ENCODE measurements at regions not wholly inside any gene's neighbourhood (a gene's known extent, or its start where the extent isn't known, plus 50 kb on each side); places are given as distances from the start of the nearest gene placed in this dataset.

- intact Hi-C loops (cut with DNase I) = loop anchor here (5.0 to 10.0 kb wide), 2 partner anchors 302 to 515 kb away; no protein-coding TSS in a partner anchor
Observed at GRCh38 chr3:102230057-102230456, 204.8 kb upstream of the ZPLD1 start.

GRCh38 chr3:102233881-102234280, 200.9 kb upstream of the ZPLD1 start:
- intact Hi-C loops (cut with DNase I) = loop anchor here (2.0 to 10.0 kb wide), 3 partner anchors 297 to 511 kb away; no protein-coding TSS in a partner anchor
- DNase-seq = no peak
- ATAC-seq = no peak

More at GRCh38 chr3:102230057-102230456, 204.8 kb upstream of the ZPLD1 start:
- DNase-seq (no peak), ATAC-seq (no peak)

DNA sequence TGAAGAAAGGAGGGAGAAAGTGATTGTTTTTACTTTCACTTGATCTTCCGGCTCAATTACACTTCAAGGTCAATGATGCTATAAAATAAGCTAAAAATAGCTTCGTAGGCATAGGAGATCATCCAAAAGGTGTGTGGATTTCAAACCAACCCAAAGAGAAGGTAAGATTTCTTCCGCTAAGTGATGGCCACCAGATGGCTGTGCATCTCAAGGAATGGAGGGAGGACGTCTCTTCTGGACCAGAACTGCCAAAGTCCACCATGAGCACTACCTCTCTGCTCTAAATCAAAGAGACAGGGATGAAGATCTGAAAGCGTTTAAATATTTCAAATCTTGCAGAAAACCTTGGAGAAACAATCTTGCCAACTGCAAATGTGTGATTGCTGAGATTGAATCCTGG, 199.1 kb upstream of the ZPLD1 start:
- ATAC-seq (no peak), DNase-seq (no peak)
- intact Hi-C loops (cut with DNase I) = loop anchor here in 1 of 2 donors (10.0 kb wide), 1 partner anchor 509 kb away; no protein-coding TSS in a partner anchor

DNA sequence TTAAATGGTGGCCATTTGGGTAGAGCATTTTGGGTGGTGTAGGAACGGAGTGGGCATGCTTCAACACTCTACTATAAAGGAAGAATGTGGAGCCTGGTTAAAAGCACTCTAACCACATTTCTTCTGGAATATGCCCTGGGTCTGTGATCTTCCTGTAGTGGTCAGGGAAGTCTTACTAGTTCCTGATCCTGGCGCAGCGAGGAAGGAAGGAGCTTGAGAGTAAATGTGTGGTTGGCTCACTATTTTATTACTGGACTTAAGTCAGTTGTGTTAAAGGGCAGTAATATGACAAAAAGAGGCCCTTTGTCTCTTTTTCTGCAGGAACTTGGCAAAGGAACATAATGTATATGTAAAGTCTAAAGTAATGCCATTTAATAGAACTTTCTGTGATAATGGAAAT, 197.6 kb upstream of the ZPLD1 start:
- no peak for ATAC-seq
- intact Hi-C loops (cut with DNase I) = loop anchor here in 1 of 2 donors (10.0 kb wide), 1 partner anchor 508 kb away; no protein-coding TSS in a partner anchor

DNA sequence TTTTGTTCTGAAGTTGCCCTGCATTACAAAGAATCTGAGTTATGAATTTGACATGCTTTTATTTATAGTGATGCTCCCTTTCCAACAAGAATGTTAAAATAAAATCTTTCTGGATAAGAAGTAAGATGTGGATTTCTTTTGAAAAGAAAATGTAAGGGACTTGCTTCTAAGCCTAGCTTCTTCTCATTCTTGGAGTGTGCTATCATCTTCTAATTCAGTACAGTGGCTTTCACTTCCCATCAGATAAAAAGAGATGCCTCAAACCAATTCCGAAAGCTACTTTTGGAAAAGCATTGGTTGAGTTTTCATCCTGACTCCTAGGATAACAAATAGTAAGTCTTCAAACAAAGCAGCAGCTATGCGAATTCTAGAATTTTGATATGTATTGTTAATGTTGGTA, 197.0 kb upstream of the ZPLD1 start:
- intact Hi-C loops (cut with DNase I) = loop anchor here in 1 of 2 donors (10.0 kb wide), 1 partner anchor 507 kb away; no protein-coding TSS in a partner anchor
- ATAC-seq (no peak), DNase-seq (no peak)

More for the DNA sequence above, 197.6 kb upstream of the ZPLD1 start:
- no peak for DNase-seq

DNA sequence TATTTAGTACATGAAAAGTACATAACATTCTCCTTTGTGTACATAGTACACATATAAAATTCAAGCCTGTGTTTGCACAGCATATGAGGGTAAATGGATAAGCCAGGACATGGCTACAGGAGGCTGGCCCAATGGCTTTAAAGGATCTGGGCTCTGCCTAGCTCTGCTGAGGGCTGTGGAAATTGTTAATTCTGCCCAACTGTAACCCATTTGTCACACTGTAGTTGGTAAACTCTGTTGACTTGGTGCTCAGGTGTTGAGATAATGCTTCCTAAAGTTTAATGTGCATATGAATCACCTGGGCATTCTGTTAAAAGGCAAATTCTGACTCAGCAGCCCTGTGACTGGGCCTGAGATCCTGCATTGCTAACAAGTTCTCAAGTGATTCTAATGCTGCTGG, 196.5 kb upstream of the ZPLD1 start:
- ATAC-seq = no peak
- DNase-seq = no peak
- intact Hi-C loops (cut with DNase I) = loop anchor here in 1 of 2 donors (10.0 kb wide), 1 partner anchor 506 kb away; no protein-coding TSS in a partner anchor

GRCh38 chr3:102240720-102241119, 194.1 kb upstream of the ZPLD1 start:
- no peak for DNase-seq
- ATAC-seq = no peak
- intact Hi-C loops (cut with DNase I) = no loop called here

- ATAC-seq (no peak), DNase-seq (no peak)
- intact Hi-C loops (cut with DNase I) = no loop called here
Observed at GRCh38 chr3:102248981-102249705, 185.7 kb upstream of the ZPLD1 start.

GRCh38 chr3:102255736-102256135, 179.1 kb upstream of the ZPLD1 start:
- ATAC-seq (no peak), DNase-seq (no peak)
- intact Hi-C loops (cut with DNase I) = no loop called here

GRCh38 chr3:102258666-102259227, 176.1 kb upstream of the ZPLD1 start:
- DNase-seq (no peak), ATAC-seq (no peak)
- intact Hi-C loops (cut with DNase I) = no loop called here

DNA sequence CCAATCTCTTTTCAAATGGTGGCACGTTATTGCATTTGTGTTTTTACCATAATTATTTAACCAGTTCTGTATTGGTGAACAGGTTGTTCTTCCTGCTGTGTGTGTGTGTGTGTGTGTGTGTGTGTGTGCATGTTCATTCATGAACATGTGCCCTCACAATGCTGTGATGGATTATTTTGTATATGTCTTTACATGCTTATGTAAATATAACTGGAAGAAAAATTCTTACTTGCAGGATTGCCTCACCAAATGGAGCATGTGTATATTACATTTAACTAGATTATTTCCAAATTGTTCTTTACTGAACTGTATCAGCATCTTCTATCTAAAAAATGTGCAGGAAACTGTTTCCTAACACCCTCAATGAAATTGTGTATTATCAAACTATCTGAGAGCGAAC, 175.2 kb upstream of the ZPLD1 start:
- intact Hi-C loops (cut with DNase I) = no loop called here
- DNase-seq (no peak), ATAC-seq (no peak)

DNA sequence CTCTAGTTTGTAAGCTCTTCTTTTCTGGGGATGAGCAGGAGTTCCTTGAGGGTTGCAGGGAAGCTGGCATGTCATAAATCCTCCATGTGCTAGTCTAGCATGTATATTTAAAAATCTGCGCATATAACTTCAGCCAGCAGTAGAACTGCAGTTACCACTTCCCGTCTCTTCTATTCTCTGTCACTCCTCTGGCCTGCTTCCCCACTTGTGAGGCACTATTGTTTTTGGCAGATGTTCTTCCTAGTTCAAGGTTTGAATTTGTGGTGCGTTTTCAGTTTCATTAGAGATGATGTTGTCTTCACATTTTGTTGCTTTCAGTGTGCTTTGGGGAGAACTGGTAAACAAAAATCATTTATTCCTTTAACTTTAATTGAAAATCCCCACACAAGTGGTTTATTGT, 169.1 kb upstream of the ZPLD1 start:
- no peak for DNase-seq
- ATAC-seq = no peak
- intact Hi-C loops (cut with DNase I) = no loop called here

- intact Hi-C loops (cut with DNase I) = no loop called here
- no peak for DNase-seq
- ATAC-seq = no peak
Observed at GRCh38 chr3:102269406-102269805, 165.4 kb upstream of the ZPLD1 start.

DNA sequence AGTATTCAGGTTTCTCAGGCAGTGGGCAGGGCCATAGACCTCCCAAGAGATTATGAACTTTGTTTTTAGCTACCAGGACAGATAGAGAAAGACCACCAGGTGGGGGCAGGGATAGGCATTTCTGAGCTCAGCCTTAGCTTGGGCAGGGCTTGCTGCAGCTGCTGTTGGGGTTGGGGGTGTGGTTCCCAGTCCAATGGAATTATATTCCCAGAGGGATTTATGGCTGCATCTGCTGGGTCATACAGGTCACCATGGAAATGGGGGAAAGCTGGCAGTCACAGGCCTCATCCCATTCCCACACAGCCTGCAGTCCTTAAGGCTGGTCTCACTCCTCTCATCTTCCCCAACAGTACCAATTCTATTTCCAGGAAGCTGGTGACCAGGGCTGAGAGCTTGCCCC, 144.6 kb upstream of the ZPLD1 start:
- intact Hi-C loops (cut with DNase I) = no loop called here
- DNase-seq (no peak), ATAC-seq (no peak)

- DNase-seq = no peak
- ATAC-seq = no peak
- intact Hi-C loops (cut with DNase I) = no loop called here
Observed at GRCh38 chr3:102295756-102296155, 139.1 kb upstream of the ZPLD1 start.

- DNase-seq = no peak
- ATAC-seq = no peak
- intact Hi-C loops (cut with DNase I) = no loop called here
Observed at GRCh38 chr3:102297072-102297658, 137.7 kb upstream of the ZPLD1 start.

GRCh38 chr3:102299125-102299877, 135.5 kb upstream of the ZPLD1 start:
- ATAC-seq (no peak), DNase-seq (no peak)
- intact Hi-C loops (cut with DNase I) = no loop called here

DNA sequence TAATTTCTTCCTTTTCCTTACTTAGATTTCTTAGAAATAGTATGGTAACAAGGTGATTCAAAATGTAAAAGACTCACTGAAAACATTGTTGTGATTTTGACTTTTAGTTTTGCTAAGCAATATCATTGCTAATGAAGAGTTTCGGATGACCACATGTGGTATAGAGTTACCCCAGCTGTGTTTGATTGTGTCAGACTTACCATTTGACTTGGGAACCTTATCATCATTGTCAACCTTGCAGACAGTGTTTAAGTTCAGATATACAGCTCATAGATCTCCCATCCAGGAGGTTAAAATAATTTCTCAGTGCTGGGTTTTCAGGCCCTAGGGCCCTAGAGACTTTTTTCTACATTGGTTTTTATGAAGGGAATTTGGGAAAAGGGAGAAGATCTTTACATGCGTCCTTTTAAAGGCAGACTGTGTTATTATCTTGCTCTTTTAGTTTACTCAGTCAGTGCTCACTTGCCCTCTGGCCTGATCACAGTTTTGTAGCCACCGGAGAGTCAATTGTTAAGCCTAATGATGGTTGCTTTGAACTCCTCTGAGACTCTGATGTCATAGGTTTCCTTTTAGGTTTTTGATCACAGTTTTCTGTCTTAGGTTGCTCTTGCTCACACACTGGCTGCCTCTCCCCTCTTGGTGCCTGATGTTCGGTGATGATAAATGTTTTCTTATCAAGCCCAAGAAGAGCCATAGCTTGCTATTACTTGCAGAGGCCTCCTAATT, 133.5 kb upstream of the ZPLD1 start:
- ATAC-seq (no peak), DNase-seq (no peak)
- intact Hi-C loops (cut with DNase I) = no loop called here

- ATAC-seq (no peak), DNase-seq (no peak)
- intact Hi-C loops (cut with DNase I) = no loop called here
Observed at GRCh38 chr3:102302020-102302419, 132.8 kb upstream of the ZPLD1 start.
